ENCODE measurements at regions not wholly inside any gene's neighbourhood (a gene's known extent, or its start where the extent isn't known, plus 50 kb on each side); places are given as distances from the start of the nearest gene placed in this dataset.

GRCh38 chr15:25192651-25193050 is 237.9 kb downstream of the SNRPN start:
- CTCF ChIA-PET, result no interaction called here
- Mint-ChIP-seq H3K27ac (no peak overlapping the region), H3K36me3 (ENCODE audit: low read depth) (no peaks in the 10 kb centered on the region), H3K4me1 (ENCODE audit: low read depth) (no peaks in the 10 kb centered on the region), H3K27me3 (ENCODE audit: low read depth) (no peaks in the 10 kb centered on the region), H3K4me3 (no peak overlapping the region), H3K9me3 (ENCODE audit: insufficient read depth) (peaks cover 13% of the 10 kb centered on the region)
- ATAC-seq (no peak), DNase-seq (no peak)
- POLR2A ChIA-PET, result no interaction called here

GRCh38 chr15:25207369-25207768 is 231.5 kb downstream of the UBE3A start:
- no peak for ATAC-seq

GRCh38 chr15:25208735-25209134 is 230.1 kb downstream of the UBE3A start:
- H3K4me3 Mint-ChIP-seq, result no peak overlapping the region
- no peaks in the 10 kb centered on the region for H3K27me3 Mint-ChIP-seq (ENCODE audit: low read depth)
- H3K4me1 Mint-ChIP-seq (ENCODE audit: low read depth), result no peaks in the 10 kb centered on the region
- no peak overlapping the region for H3K27ac Mint-ChIP-seq
- ChIA-PET CTCF (no interaction called here), POLR2A (no interaction called here)
- peaks cover 5% of the 10 kb centered on the region for H3K9me3 Mint-ChIP-seq (ENCODE audit: insufficient read depth)
- no peak for ATAC-seq
- H3K36me3 Mint-ChIP-seq (ENCODE audit: low read depth), result no peaks in the 10 kb centered on the region
- DNase-seq, result no peak

More at GRCh38 chr15:25207369-25207768, 231.5 kb downstream of the UBE3A start:
- Mint-ChIP-seq H3K9me3 (ENCODE audit: insufficient read depth) (peaks cover 8% of the 10 kb centered on the region), H3K27ac (no peak overlapping the region), H3K36me3 (ENCODE audit: low read depth) (no peaks in the 10 kb centered on the region), H3K27me3 (ENCODE audit: low read depth) (no peaks in the 10 kb centered on the region), H3K4me3 (no peak overlapping the region), H3K4me1 (ENCODE audit: low read depth) (no peaks in the 10 kb centered on the region)
- CTCF ChIA-PET, result no interaction called here
- POLR2A ChIA-PET, result no interaction called here
- no peak for DNase-seq

GRCh38 chr15:25220834-25221233 is 218.0 kb downstream of the UBE3A start:
- no peak overlapping the region for H3K4me3 Mint-ChIP-seq
- no peaks in the 10 kb centered on the region for H3K4me1 Mint-ChIP-seq (ENCODE audit: low read depth)
- peaks cover 2% of the 10 kb centered on the region for H3K36me3 Mint-ChIP-seq (ENCODE audit: low read depth)
- DNase-seq, result no peak
- ChIA-PET CTCF (no interaction called here), POLR2A (interaction anchor here (0.5 kb wide), 1 partner anchor 62 kb away, joined by 4 read pairs; no protein-coding TSS in a partner anchor)
- no peak for ATAC-seq
- H3K27ac Mint-ChIP-seq, result no peak overlapping the region
- H3K9me3 Mint-ChIP-seq (ENCODE audit: insufficient read depth), result peaks cover 42% of the 10 kb centered on the region
- H3K27me3 Mint-ChIP-seq (ENCODE audit: low read depth), result no peaks in the 10 kb centered on the region

GRCh38 chr15:25224396-25224795 is 214.4 kb downstream of the UBE3A start:
- Mint-ChIP-seq H3K27ac (no peak overlapping the region), H3K27me3 (ENCODE audit: low read depth) (no peaks in the 10 kb centered on the region), H3K4me1 (ENCODE audit: low read depth) (no peaks in the 10 kb centered on the region), H3K4me3 (no peak overlapping the region), H3K36me3 (ENCODE audit: low read depth) (peaks cover 2% of the 10 kb centered on the region), H3K9me3 (ENCODE audit: insufficient read depth) (peaks cover 37% of the 10 kb centered on the region)
- no peak for ATAC-seq
- ChIA-PET POLR2A (no interaction called here), CTCF (no interaction called here)
- no peak for DNase-seq

GRCh38 chr15:25226360-25226759 is 212.5 kb downstream of the UBE3A start:
- CTCF ChIA-PET, result no interaction called here

GRCh38 chr15:25228261-25228660 is 210.6 kb downstream of the UBE3A start:
- DNase-seq, result no peak
- H3K36me3 Mint-ChIP-seq (ENCODE audit: low read depth), result no peaks in the 10 kb centered on the region
- no peak overlapping the region for H3K27ac Mint-ChIP-seq
- H3K4me3 Mint-ChIP-seq, result no peak overlapping the region
- ChIA-PET POLR2A (no interaction called here), CTCF (no interaction called here)
- no peak for ATAC-seq
- H3K9me3 Mint-ChIP-seq (ENCODE audit: insufficient read depth), result peaks cover 25% of the 10 kb centered on the region
- H3K4me1 Mint-ChIP-seq (ENCODE audit: low read depth), result no peaks in the 10 kb centered on the region
- H3K27me3 Mint-ChIP-seq (ENCODE audit: low read depth), result no peaks in the 10 kb centered on the region

More at GRCh38 chr15:25226360-25226759, 212.5 kb downstream of the UBE3A start:
- POLR2A ChIA-PET, result no interaction called here
- no peak overlapping the region for H3K27ac Mint-ChIP-seq
- no peak for ATAC-seq
- H3K9me3 Mint-ChIP-seq (ENCODE audit: insufficient read depth), result peaks cover 31% of the 10 kb centered on the region
- H3K4me1 Mint-ChIP-seq (ENCODE audit: low read depth), result no peaks in the 10 kb centered on the region
- H3K4me3 Mint-ChIP-seq, result no peak overlapping the region
- DNase-seq, result no peak
- H3K36me3 Mint-ChIP-seq (ENCODE audit: low read depth), result peaks cover 2% of the 10 kb centered on the region
- H3K27me3 Mint-ChIP-seq (ENCODE audit: low read depth), result no peaks in the 10 kb centered on the region

- DNase-seq, result no peak
- CTCF ChIA-PET, result no interaction called here
- no peak overlapping the region for H3K4me3 Mint-ChIP-seq
- H3K9me3 Mint-ChIP-seq (ENCODE audit: insufficient read depth), result peaks cover 7% of the 10 kb centered on the region
- H3K27ac Mint-ChIP-seq, result no peak overlapping the region
- ATAC-seq, result no peak
- POLR2A ChIA-PET, result no interaction called here
- no peaks in the 10 kb centered on the region for H3K27me3 Mint-ChIP-seq (ENCODE audit: low read depth)
- no peaks in the 10 kb centered on the region for H3K36me3 Mint-ChIP-seq (ENCODE audit: low read depth)
- no peaks in the 10 kb centered on the region for H3K4me1 Mint-ChIP-seq (ENCODE audit: low read depth)
Measured at GRCh38 chr15:25230442-25230841, 208.4 kb downstream of the UBE3A start.

- H3K9me3 Mint-ChIP-seq (ENCODE audit: insufficient read depth), result peaks cover 7% of the 10 kb centered on the region
- no peaks in the 10 kb centered on the region for H3K36me3 Mint-ChIP-seq (ENCODE audit: low read depth)
- ChIA-PET CTCF (no interaction called here), POLR2A (no interaction called here)
- no peak overlapping the region for H3K27ac Mint-ChIP-seq
- H3K4me1 Mint-ChIP-seq (ENCODE audit: low read depth), result no peaks in the 10 kb centered on the region
- no peak for DNase-seq
- H3K27me3 Mint-ChIP-seq (ENCODE audit: low read depth), result no peaks in the 10 kb centered on the region
- ATAC-seq, result no peak
- H3K4me3 Mint-ChIP-seq, result no peak overlapping the region
Measured at GRCh38 chr15:25233766-25234350, 205.0 kb downstream of the UBE3A start.

GRCh38 chr15:25234831-25235230 is 204.0 kb downstream of the UBE3A start:
- no peak for ATAC-seq
- DNase-seq, result no peak
- Mint-ChIP-seq H3K27ac (no peak overlapping the region), H3K4me1 (ENCODE audit: low read depth) (no peaks in the 10 kb centered on the region), H3K36me3 (ENCODE audit: low read depth) (no peaks in the 10 kb centered on the region), H3K27me3 (ENCODE audit: low read depth) (no peaks in the 10 kb centered on the region), H3K4me3 (no peak overlapping the region), H3K9me3 (ENCODE audit: insufficient read depth) (peaks cover 7% of the 10 kb centered on the region)
- ChIA-PET POLR2A (no interaction called here), CTCF (no interaction called here)

- ChIA-PET POLR2A (no interaction called here), CTCF (no interaction called here)
- Mint-ChIP-seq H3K36me3 (ENCODE audit: low read depth) (no peaks in the 10 kb centered on the region), H3K4me3 (no peak overlapping the region), H3K27me3 (ENCODE audit: low read depth) (no peaks in the 10 kb centered on the region), H3K9me3 (ENCODE audit: insufficient read depth) (peaks cover 7% of the 10 kb centered on the region), H3K4me1 (ENCODE audit: low read depth) (no peaks in the 10 kb centered on the region), H3K27ac (no peak overlapping the region)
- DNase-seq, result no peak
- no peak for ATAC-seq
Measured at GRCh38 chr15:25235391-25235790, 203.4 kb downstream of the UBE3A start.

- Mint-ChIP-seq H3K27ac (no peak overlapping the region), H3K27me3 (ENCODE audit: low read depth) (no peaks in the 10 kb centered on the region), H3K4me1 (ENCODE audit: low read depth) (no peaks in the 10 kb centered on the region), H3K36me3 (ENCODE audit: low read depth) (no peaks in the 10 kb centered on the region), H3K9me3 (ENCODE audit: insufficient read depth) (peaks cover 7% of the 10 kb centered on the region), H3K4me3 (no peak overlapping the region)
- POLR2A ChIA-PET, result no interaction called here
- no peak for DNase-seq
- CTCF ChIA-PET, result no interaction called here
- ATAC-seq, result no peak
Measured at GRCh38 chr15:25236143-25236860, 202.5 kb downstream of the UBE3A start.

- ChIA-PET POLR2A (no interaction called here), CTCF (no interaction called here)
- H3K4me3 Mint-ChIP-seq, result no peak overlapping the region
- peaks cover 7% of the 10 kb centered on the region for H3K9me3 Mint-ChIP-seq (ENCODE audit: insufficient read depth)
- no peak overlapping the region for H3K27ac Mint-ChIP-seq
- H3K36me3 Mint-ChIP-seq (ENCODE audit: low read depth), result no peaks in the 10 kb centered on the region
- ATAC-seq (no peak), DNase-seq (no peak)
- no peaks in the 10 kb centered on the region for H3K4me1 Mint-ChIP-seq (ENCODE audit: low read depth)
- no peaks in the 10 kb centered on the region for H3K27me3 Mint-ChIP-seq (ENCODE audit: low read depth)
Measured at GRCh38 chr15:25236861-25237155, 202.0 kb downstream of the UBE3A start.
